ENCODE measurements at regions not wholly inside any gene's neighbourhood (a gene's known extent, or its start where the extent isn't known, plus 50 kb on each side); places are given as distances from the start of the nearest gene placed in this dataset.
"Not testable (repeated sequence)": the region's sequence is repeated elsewhere in the genome, so short reads cannot be mapped to it uniquely, and the experiment has no call there.

GRCh38 chr9:38185647-38186403 lies 116.8 kb upstream of the SHB start:
- no peak for DNase-seq (ENCODE audit: low spot score)

GRCh38 chr9:38183994-38184568 lies 115.1 kb upstream of the SHB start:
- no peak for DNase-seq (ENCODE audit: low spot score)

- DNase-seq (ENCODE audit: low spot score): peak; percentile 62
These were observed 113.3 kb upstream of the SHB start for GRCh38 chr9:38182321-38182720.

DNA sequence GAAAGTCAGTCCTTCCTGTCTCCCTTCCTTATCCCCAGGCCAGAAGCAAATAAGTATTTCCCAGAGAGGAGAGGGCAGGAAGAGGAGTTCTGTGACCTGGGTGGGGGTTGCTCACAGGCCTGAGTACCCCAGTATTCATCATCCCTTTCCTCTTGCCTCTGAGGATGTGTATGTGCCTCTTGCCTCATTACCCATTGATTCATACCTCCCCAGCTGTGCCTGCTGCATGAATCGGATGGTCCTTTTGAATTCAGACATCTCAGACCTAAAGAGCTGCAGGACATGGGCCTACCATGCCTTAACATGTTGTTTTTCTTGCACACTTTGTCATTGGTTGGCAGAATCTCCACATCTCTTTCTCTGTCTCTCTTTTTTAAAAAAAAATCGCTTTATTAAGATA lies 112.8 kb upstream of the SHB start:
- DNase-seq (ENCODE audit: low spot score): peak; percentile 43

DNA sequence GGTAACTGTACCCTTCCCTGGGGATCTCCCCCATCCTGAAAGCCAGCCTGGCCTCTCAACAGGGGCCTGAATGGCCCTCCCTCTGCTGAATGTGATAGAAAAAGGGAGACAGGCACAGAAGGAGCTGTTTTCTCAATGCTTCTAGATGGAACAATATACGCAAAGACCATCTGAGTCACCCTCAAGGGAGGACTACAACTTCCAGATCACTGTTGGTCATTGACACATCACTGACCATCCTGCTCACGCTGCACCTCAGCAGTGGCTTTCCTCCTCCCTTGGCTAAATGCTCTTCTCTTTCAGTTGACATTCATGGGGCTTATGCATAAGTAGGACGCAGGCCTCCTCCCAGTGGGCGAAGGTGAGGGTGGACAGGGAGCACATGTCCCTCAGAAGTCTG lies 112.2 kb upstream of the SHB start:
- DNase-seq (ENCODE audit: low spot score): no peak

- DNase-seq (ENCODE audit: low spot score): no peak
These were observed 111.6 kb upstream of the SHB start for GRCh38 chr9:38180656-38181055.

DNA sequence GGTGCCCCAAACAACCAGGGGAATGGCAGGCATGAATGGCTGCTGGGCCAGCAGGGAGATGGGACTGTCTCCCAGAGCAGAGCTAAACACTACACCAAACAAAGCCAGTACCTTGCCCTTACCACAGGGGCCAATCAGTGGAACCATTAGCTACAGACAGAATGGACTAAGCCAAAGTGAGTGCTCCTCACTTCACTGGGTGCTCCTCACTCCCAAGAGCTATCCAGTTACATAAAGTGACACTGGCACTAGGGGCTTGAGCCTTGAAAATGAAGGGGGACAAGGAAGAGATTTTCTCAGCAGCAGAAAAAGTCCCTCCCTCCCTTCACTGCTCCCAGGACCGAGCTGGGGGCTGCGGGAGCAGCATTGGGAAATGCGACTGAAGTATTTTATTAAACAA lies 110.9 kb upstream of the SHB start:
- DNase-seq (ENCODE audit: low spot score): no peak

- no peak for DNase-seq (ENCODE audit: low spot score)
These were observed 109.2 kb upstream of the SHB start for GRCh38 chr9:38178237-38178636.

DNA sequence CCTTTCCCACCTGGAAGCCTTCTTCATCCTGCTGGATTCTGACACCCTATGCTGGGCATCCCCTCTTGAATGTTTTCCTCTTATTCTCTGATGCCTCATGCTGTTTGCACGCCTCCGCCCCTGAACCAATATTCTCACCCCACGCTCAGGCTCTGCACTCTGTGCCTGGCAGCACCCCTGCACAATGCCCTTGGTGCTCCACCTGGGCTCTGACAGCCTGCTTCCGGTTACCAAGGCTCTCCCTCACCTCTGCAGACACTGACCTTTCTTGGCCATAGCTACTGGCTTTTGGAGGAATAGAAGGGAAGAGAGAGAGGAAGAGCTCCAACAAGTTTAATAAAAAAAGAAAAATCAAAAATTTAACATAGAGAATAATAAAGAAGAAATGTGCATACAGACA lies 108.7 kb upstream of the SHB start:
- no peak for DNase-seq (ENCODE audit: low spot score)

DNA sequence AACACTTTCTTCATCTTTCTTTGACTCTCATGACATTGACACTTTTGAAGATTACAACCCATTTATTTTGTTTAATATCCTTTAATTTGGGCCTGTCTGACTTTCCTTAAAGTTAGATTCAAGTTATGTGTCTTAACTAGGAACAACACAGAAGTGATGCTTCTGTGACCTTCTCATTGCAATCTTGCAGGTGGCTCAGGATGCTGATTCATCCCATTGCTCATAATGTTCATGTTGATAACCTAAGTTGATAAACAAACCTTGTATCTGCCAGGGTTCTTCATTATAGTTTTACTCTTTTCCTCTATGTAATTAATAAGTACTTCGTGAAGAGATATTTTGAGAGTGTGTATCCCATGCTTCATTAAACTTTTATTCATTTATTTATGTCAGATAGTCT lies 107.2 kb upstream of the SHB start:
- DNase-seq (ENCODE audit: low spot score): no peak

DNA sequence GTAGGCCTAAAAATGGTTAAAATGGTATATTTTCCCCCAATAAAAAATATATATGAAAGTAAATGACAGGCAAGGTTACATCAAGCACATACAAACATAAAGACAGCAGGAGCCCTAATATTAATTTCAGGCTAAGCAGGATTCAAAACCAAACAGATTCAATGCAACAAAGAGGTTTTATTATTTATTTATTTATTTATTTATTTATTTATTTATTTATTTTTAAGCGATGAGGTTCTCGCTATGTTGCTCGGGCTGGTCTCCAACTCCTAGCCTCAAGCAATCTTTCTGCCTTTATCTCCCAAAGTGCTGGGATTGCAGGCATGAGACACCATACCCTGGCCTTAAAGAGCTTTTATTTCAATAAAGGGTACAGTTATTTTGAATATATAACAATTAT lies 106.4 kb upstream of the SHB start:
- DNase-seq (ENCODE audit: low spot score): no peak

GRCh38 chr9:38172586-38172985 lies 103.6 kb upstream of the SHB start:
- DNase-seq (ENCODE audit: low spot score): no peak

- DNase-seq (ENCODE audit: low spot score): no peak
These were observed 102.9 kb upstream of the SHB start for GRCh38 chr9:38171926-38172325.

- DNase-seq (ENCODE audit: low spot score): no peak
These were observed 102.5 kb upstream of the SHB start for GRCh38 chr9:38171538-38171884.

DNA sequence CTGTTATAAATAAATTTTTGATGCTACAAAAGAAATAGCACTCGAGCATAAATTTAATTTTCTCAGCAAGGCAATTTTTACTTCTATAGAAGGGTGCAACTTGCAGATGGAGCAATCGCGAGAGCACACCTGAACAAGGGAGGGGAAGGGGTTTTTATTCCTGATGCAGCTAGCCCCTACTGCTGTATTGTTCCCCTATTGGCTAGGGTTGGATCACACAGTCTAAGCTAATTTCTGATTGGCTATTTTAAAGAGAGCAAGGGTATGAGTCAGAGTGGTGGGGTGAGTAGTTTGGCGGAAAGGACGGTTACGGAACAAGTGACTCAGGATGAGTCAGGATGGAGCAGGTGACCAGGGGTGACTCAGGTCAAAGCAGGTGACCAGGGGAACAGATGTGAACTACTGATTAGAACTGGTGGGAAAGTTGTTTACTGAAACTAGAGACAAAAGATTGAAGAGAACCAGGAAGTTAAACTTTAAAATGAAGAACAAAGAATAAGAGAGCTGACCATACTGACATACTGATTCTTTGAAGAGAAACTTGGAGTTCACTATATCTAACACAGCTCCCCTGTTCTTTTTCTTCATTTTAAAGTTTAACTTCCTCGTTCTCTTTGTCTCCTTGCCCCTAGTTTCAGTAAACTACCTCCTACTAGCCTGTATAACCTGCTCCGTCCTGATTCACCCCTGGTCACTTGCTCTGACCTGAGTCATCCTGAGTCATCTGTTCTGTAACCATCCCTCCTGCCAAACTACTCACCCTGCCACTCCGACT lies 101.9 kb upstream of the SHB start:
- DNase-seq (ENCODE audit: low spot score): not testable (repeated sequence)

- DNase-seq (ENCODE audit: low spot score): not testable (repeated sequence)
These were observed 101.1 kb upstream of the SHB start for GRCh38 chr9:38170155-38170554.

DNA sequence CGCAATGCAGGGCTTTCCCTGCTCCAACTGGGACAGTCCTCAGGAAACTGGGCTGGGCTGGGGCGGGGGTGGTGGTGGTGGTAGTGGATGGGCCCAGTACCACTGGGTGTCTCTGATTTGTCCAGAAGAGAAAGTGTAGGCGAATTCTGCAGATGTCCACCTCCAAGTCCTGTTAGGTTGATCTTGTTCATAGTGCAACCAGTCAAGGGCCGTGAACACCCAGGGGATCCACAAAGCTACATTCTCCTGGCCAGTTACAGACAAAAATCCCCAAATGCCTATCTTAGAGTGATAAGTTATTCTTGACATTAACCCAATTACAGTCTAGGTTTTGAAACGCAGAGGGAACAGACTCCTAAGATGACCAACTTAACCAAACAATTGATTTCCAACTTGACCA lies 97.5 kb upstream of the SHB start:
- no peak for DNase-seq (ENCODE audit: low spot score)

- DNase-seq (ENCODE audit: low spot score): no peak
These were observed 95.7 kb upstream of the SHB start for GRCh38 chr9:38164659-38165221.

DNA sequence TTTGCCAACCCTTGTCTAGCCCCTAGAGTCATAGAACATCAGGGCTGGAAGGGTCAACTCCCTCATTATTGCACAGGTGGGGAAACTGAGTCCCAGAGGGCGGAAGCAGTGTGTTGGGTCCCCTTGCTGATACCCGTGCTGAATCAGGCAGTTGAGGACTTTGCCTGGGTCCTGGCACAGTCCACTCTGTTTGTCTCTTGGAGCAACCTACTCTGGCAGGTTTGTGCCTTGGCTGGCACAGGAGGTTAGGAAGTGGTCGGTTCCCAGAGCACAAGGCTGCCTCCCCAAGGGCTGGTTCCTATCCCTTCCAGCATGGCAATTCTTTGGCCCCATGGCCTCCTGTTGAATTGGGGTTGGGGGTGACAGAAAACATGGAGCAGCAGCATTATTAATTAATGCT lies 94.5 kb upstream of the SHB start:
- DNase-seq (ENCODE audit: low spot score): no peak

DNA sequence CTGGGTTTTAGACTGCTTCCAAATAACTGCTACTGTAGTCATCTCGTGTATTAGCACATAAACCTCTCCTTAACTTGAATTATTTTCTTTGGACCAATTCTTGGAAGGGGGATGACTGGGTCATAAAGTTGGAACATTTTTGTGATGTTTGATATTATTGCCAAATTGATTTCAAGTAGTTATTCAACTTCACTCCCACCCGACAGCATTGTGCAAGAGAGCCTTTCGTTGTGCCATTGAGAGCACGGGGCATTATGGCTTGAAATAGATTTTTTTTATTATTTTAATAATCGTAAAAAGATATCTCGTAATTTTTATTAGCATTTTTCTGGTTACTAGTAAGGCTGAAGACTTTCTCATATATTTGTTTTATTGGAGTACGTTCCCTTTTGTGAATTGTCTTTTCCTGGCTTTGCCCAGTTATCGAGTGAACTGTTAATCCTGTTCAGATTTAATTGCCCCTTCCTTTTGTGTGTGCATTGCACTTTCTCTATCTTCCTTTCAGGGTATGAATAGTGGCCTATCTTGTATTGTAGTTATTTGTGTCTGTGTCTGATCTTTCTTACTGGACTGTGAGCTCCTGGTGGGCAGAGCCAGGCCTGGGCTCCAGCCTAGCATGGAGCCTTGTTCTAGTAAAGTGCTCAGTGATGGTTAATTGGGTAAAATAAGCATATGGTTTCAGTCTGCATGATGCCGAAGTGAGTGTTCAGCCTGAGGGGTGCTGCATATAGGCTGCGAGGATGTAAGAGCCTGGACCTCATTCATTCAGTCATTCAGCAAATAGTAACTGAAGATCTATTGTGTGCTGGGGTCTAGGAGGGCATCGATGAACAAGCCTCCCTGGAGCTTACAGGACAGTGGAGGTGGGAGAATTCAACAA lies 93.5 kb upstream of the SHB start:
- no peak for DNase-seq (ENCODE audit: low spot score)

- peak; percentile 71 for DNase-seq (ENCODE audit: low spot score)
These were observed 91.7 kb upstream of the SHB start for GRCh38 chr9:38160613-38161215.

GRCh38 chr9:38159599-38159998 lies 90.6 kb upstream of the SHB start:
- DNase-seq (ENCODE audit: low spot score): no peak
